WTC11 (cell line): ENCODE measurements at regions not wholly inside any gene's neighbourhood (a gene's known extent, or its start where the extent isn't known, plus 50 kb on each side); places are given as distances from the start of the nearest gene placed in this dataset.

Source experiments
- NFE2L1 ChIP-seq: sonication (generic); formaldehyde crosslinking; IDR thresholded peaks from 2 replicates; pipeline ENCODE4 v1.8.1; 2023; ENCODE audit warnings: missing genetic modification reagents
- NR2C2 ChIP-seq: sonication (generic); formaldehyde crosslinking; IDR thresholded peaks from 2 replicates; pipeline ENCODE4 v1.8.0; 2022; ENCODE audit warnings: mild to moderate bottlenecking, missing genetic modification reagents
- SMAD3 ChIP-seq: sonication (generic); formaldehyde crosslinking; IDR thresholded peaks from 2 replicates; pipeline ENCODE4 v1.8.0; 2022; ENCODE audit warnings: missing genetic modification reagents, mild to moderate bottlenecking, borderline replicate concordance
- TCF7 ChIP-seq: sonication (generic); formaldehyde crosslinking; IDR thresholded peaks from 2 replicates; pipeline ENCODE4 v1.8.0; 2022; ENCODE audit warnings: mild to moderate bottlenecking, low read depth, missing genetic modification reagents, moderate library complexity
- TF ChIP-seq, protein P1 (sequence below): sonication (generic); formaldehyde crosslinking; IDR thresholded peaks from 2 replicates; pipeline ENCODE4 v1.8.0; 2022; ENCODE audit warnings: mild to moderate bottlenecking, missing genetic modification reagents
- TF ChIP-seq, protein P2 (sequence below): fragments of 200-600 bp; IDR thresholded peaks from 2 replicates; pipeline ENCODE4 v1.8.0; 2022; ENCODE audit warnings: antibody characterized with exemption
- TF ChIP-seq, protein P3 (sequence below): fragments of 250-450 bp; sonication (Bioruptor Pico); IDR thresholded peaks from 2 replicates; pipeline ENCODE4 v2.1.2; 2022; ENCODE audit warnings: mild to moderate bottlenecking, moderate library complexity
- TF ChIP-seq, protein P4 (sequence below): sonication (generic); formaldehyde crosslinking; IDR thresholded peaks from 2 replicates; pipeline ENCODE4 v1.8.1; 2023; ENCODE audit warnings: mild to moderate bottlenecking, missing genetic modification reagents, moderate library complexity
- TF ChIP-seq, protein P5 (sequence below): sonication (generic); formaldehyde crosslinking; IDR thresholded peaks from 2 replicates; pipeline ENCODE4 v1.8.0; 2022; ENCODE audit warnings: mild to moderate bottlenecking, missing genetic modification reagents
- TF ChIP-seq, protein P6 (sequence below): sonication (generic); formaldehyde crosslinking; IDR thresholded peaks from 2 replicates; pipeline ENCODE4 v1.8.0; 2023; ENCODE audit warnings: missing genetic modification reagents, mild to moderate bottlenecking, borderline replicate concordance

DNA sequence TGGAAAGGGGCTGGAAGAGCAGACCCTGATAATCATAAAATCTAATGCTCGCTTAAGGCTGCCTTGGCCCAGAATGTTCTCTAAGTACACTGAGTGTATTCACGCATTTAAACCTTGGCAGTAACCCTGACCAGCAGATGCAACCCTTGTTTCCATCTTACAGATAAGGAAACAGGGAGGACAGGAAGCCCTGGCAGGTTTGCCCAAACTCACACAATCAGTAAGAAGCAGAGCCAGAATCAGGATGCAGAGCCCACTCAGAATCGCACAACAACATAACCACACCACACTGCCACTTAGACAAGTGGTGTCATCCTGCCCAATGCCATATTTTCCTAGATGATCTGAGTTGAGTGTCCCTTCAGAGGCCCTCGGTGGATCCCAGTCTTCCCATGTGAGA, 214.5 kb upstream of the HES1 start:
- TF ChIP-seq NR2C2 (no peak), TCF7 (CRISPR knock-in tag) (no peak), NFE2L1 (no peak), SMAD3 (CRISPR knock-in tag) (no peak)
- TF ChIP-seq, protein P1, sequence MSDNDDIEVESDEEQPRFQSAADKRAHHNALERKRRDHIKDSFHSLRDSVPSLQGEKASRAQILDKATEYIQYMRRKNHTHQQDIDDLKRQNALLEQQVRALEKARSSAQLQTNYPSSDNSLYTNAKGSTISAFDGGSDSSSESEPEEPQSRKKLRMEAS (CRISPR knock-in tag) = no peak
- TF ChIP-seq, protein P2, sequence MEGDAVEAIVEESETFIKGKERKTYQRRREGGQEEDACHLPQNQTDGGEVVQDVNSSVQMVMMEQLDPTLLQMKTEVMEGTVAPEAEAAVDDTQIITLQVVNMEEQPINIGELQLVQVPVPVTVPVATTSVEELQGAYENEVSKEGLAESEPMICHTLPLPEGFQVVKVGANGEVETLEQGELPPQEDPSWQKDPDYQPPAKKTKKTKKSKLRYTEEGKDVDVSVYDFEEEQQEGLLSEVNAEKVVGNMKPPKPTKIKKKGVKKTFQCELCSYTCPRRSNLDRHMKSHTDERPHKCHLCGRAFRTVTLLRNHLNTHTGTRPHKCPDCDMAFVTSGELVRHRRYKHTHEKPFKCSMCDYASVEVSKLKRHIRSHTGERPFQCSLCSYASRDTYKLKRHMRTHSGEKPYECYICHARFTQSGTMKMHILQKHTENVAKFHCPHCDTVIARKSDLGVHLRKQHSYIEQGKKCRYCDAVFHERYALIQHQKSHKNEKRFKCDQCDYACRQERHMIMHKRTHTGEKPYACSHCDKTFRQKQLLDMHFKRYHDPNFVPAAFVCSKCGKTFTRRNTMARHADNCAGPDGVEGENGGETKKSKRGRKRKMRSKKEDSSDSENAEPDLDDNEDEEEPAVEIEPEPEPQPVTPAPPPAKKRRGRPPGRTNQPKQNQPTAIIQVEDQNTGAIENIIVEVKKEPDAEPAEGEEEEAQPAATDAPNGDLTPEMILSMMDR = no peak
- TF ChIP-seq, protein P3, sequence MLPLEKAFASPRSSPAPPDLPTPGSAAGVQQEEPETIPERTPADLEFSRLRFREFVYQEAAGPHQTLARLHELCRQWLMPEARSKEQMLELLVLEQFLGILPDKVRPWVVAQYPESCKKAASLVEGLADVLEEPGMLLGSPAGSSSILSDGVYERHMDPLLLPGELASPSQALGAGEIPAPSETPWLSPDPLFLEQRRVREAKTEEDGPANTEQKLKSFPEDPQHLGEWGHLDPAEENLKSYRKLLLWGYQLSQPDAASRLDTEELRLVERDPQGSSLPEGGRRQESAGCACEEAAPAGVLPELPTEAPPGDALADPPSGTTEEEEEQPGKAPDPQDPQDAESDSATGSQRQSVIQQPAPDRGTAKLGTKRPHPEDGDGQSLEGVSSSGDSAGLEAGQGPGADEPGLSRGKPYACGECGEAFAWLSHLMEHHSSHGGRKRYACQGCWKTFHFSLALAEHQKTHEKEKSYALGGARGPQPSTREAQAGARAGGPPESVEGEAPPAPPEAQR (CRISPR knock-in tag) = no peak
- TF ChIP-seq, protein P4, sequence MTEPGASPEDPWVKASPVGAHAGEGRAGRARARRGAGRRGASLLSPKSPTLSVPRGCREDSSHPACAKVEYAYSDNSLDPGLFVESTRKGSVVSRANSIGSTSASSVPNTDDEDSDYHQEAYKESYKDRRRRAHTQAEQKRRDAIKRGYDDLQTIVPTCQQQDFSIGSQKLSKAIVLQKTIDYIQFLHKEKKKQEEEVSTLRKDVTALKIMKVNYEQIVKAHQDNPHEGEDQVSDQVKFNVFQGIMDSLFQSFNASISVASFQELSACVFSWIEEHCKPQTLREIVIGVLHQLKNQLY = no peak
- TF ChIP-seq, protein P5, sequence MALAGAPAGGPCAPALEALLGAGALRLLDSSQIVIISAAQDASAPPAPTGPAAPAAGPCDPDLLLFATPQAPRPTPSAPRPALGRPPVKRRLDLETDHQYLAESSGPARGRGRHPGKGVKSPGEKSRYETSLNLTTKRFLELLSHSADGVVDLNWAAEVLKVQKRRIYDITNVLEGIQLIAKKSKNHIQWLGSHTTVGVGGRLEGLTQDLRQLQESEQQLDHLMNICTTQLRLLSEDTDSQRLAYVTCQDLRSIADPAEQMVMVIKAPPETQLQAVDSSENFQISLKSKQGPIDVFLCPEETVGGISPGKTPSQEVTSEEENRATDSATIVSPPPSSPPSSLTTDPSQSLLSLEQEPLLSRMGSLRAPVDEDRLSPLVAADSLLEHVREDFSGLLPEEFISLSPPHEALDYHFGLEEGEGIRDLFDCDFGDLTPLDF (CRISPR knock-in tag) = no peak
- TF ChIP-seq, protein P6, sequence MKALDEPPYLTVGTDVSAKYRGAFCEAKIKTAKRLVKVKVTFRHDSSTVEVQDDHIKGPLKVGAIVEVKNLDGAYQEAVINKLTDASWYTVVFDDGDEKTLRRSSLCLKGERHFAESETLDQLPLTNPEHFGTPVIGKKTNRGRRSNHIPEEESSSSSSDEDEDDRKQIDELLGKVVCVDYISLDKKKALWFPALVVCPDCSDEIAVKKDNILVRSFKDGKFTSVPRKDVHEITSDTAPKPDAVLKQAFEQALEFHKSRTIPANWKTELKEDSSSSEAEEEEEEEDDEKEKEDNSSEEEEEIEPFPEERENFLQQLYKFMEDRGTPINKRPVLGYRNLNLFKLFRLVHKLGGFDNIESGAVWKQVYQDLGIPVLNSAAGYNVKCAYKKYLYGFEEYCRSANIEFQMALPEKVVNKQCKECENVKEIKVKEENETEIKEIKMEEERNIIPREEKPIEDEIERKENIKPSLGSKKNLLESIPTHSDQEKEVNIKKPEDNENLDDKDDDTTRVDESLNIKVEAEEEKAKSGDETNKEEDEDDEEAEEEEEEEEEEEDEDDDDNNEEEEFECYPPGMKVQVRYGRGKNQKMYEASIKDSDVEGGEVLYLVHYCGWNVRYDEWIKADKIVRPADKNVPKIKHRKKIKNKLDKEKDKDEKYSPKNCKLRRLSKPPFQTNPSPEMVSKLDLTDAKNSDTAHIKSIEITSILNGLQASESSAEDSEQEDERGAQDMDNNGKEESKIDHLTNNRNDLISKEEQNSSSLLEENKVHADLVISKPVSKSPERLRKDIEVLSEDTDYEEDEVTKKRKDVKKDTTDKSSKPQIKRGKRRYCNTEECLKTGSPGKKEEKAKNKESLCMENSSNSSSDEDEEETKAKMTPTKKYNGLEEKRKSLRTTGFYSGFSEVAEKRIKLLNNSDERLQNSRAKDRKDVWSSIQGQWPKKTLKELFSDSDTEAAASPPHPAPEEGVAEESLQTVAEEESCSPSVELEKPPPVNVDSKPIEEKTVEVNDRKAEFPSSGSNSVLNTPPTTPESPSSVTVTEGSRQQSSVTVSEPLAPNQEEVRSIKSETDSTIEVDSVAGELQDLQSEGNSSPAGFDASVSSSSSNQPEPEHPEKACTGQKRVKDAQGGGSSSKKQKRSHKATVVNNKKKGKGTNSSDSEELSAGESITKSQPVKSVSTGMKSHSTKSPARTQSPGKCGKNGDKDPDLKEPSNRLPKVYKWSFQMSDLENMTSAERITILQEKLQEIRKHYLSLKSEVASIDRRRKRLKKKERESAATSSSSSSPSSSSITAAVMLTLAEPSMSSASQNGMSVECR (CRISPR knock-in tag) = no peak
